Astrocyte (in vitro differentiated cells and primary cell): ENCODE measurements at regions not wholly inside any gene's neighbourhood (a gene's known extent, or its start where the extent isn't known, plus 50 kb on each side); places are given as distances from the start of the nearest gene placed in this dataset.

Experiments used
- DNase-seq: peaks from one replicate; pipeline ENCODE4 v3.0.0-alpha.2; 2010; ENCODE audit warnings: low read depth
- FAIRE-seq: peaks from 2 replicates; lab custom pipeline; 2011; peaks lifted over from hg19 to GRCh38; lab: Jason Lieb, UNC
- H2AFZ ChIP-seq: 2 replicates; pipeline ENCODE4 v1.6.0; 2012; ENCODE audit warnings: low read depth, low read length, inconsistent platforms
- H3K27ac ChIP-seq: 2 replicates; pipeline ENCODE4 v1.5.1; 2011; ENCODE audit warnings: low read depth, low read length, inconsistent platforms
- H3K27me3 ChIP-seq: 2 replicates; pipeline ENCODE4 v1.6.0; 2011; ENCODE audit warnings: low read length, inconsistent platforms; ENCODE audit not compliant: insufficient read depth
- H3K36me3 ChIP-seq: 2 replicates; pipeline ENCODE4 v1.5.1; 2011; ENCODE audit warnings: low read length, inconsistent platforms; ENCODE audit not compliant: insufficient read depth
- H3K4me1 ChIP-seq: 2 replicates; pipeline ENCODE4 v1.5.1; 2011; ENCODE audit warnings: low read length, inconsistent platforms; ENCODE audit not compliant: insufficient read depth
- H3K4me2 ChIP-seq: 2 replicates; pipeline ENCODE4 v1.6.0; 2012; ENCODE audit warnings: low read length, inconsistent platforms
- H3K4me3 ChIP-seq: 2 replicates; pipeline ENCODE4 v1.5.1; 2011; ENCODE audit warnings: low read depth, mild to moderate bottlenecking, low read length, inconsistent platforms; ENCODE audit not compliant: insufficient read depth
- H3K79me2 ChIP-seq: 2 replicates; pipeline ENCODE4 v1.6.0; 2012; ENCODE audit warnings: mild to moderate bottlenecking, low read length, inconsistent platforms; ENCODE audit not compliant: insufficient read depth
- H3K9ac ChIP-seq: 2 replicates; pipeline ENCODE4 v1.6.0; 2012; ENCODE audit warnings: mild to moderate bottlenecking, low read length, inconsistent platforms
- H3K9me3 ChIP-seq: 2 replicates; pipeline ENCODE4 v1.5.1; 2012; ENCODE audit warnings: low read depth, mild to moderate bottlenecking, low read length, inconsistent platforms; ENCODE audit not compliant: insufficient read depth
- H4K20me1 ChIP-seq: 2 replicates; pipeline ENCODE4 v1.6.0; 2012; ENCODE audit warnings: low read length, inconsistent platforms; ENCODE audit not compliant: insufficient read depth
- H3K27ac Mint-ChIP-seq: one replicate; pipeline ENCODE4 v1.8.0; 2021; ENCODE audit warnings: mild to moderate bottlenecking, mixed read lengths; ENCODE audit not compliant: unreplicated experiment
- H3K27me3 Mint-ChIP-seq: one replicate; pipeline ENCODE4 v1.8.0; 2021; ENCODE audit warnings: low read depth, mixed read lengths; ENCODE audit not compliant: unreplicated experiment
- H3K36me3 Mint-ChIP-seq: one replicate; pipeline ENCODE4 v1.8.0; 2021; ENCODE audit warnings: low read depth, mixed read lengths; ENCODE audit not compliant: unreplicated experiment
- H3K4me1 Mint-ChIP-seq: one replicate; pipeline ENCODE4 v1.8.0; 2021; ENCODE audit warnings: low read depth, mixed read lengths; ENCODE audit not compliant: unreplicated experiment
- H3K4me3 Mint-ChIP-seq: one replicate; pipeline ENCODE4 v1.8.0; 2021; ENCODE audit warnings: mild to moderate bottlenecking, moderate library complexity, mixed read lengths; ENCODE audit not compliant: unreplicated experiment
- H3K9me3 Mint-ChIP-seq: one replicate; pipeline ENCODE4 v1.8.0; 2021; ENCODE audit warnings: mild to moderate bottlenecking, mixed read lengths; ENCODE audit not compliant: unreplicated experiment
- EZH2 ChIP-seq: IDR thresholded peaks from 2 replicates; pipeline ENCODE4 v1.6.1; 2012; ENCODE audit warnings: mild to moderate bottlenecking, low read length, inconsistent platforms; ENCODE audit not compliant: insufficient read depth
- TF ChIP-seq, protein P1 (sequence below): IDR thresholded peaks from 2 replicates; pipeline ENCODE4 v1.5.1; 2011; ENCODE audit warnings: low read depth, mild to moderate bottlenecking, inconsistent platforms, low read length, moderate library complexity; ENCODE audit not compliant: insufficient read depth

DNA sequence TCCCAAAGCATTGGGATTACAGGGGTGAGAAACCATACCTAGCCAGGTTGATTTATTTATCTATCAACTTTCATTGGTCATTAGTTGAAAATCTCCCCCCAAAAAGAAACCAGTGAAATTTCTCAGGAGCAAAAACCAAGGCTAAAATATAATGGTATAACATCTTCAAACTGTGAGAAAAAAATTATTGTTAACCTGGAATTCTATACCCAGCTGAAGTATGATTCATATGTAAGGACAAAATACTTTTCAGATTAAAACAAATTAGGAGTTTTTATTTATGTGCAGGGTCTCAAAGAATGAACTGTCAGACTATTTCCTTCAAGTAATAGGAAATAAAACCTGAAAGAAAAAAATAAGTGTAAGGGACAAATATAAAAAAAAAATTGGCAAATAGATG, 1053.9 kb downstream of the UQCRFS1 start:
- Histone ChIP-seq H3K9me3 (no peaks in the 10 kb centered on the region), H3K9ac (no peak overlapping the region), H4K20me1 (no peaks in the 10 kb centered on the region), H3K36me3 (no peaks in the 10 kb centered on the region), H3K4me1 (no peaks in the 10 kb centered on the region), H3K4me3 (no peak overlapping the region), H2AFZ (no peak overlapping the region), H3K4me2 (no peak overlapping the region), H3K79me2 (no peaks in the 10 kb centered on the region), H3K27ac (no peak overlapping the region), H3K27me3 (no peaks in the 10 kb centered on the region)
- Mint-ChIP-seq H3K4me1 (no peaks in the 10 kb centered on the region), H3K36me3 (no peaks in the 10 kb centered on the region), H3K27me3 (peaks cover 1% of the 10 kb centered on the region), H3K9me3 (peaks cover 7% of the 10 kb centered on the region), H3K4me3 (no peak overlapping the region), H3K27ac (no peak overlapping the region)
- TF ChIP-seq EZH2, result no peak
- TF ChIP-seq, protein P1, sequence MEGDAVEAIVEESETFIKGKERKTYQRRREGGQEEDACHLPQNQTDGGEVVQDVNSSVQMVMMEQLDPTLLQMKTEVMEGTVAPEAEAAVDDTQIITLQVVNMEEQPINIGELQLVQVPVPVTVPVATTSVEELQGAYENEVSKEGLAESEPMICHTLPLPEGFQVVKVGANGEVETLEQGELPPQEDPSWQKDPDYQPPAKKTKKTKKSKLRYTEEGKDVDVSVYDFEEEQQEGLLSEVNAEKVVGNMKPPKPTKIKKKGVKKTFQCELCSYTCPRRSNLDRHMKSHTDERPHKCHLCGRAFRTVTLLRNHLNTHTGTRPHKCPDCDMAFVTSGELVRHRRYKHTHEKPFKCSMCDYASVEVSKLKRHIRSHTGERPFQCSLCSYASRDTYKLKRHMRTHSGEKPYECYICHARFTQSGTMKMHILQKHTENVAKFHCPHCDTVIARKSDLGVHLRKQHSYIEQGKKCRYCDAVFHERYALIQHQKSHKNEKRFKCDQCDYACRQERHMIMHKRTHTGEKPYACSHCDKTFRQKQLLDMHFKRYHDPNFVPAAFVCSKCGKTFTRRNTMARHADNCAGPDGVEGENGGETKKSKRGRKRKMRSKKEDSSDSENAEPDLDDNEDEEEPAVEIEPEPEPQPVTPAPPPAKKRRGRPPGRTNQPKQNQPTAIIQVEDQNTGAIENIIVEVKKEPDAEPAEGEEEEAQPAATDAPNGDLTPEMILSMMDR, result no peak
- no peak for DNase-seq
- no peak for FAIRE-seq

DNA sequence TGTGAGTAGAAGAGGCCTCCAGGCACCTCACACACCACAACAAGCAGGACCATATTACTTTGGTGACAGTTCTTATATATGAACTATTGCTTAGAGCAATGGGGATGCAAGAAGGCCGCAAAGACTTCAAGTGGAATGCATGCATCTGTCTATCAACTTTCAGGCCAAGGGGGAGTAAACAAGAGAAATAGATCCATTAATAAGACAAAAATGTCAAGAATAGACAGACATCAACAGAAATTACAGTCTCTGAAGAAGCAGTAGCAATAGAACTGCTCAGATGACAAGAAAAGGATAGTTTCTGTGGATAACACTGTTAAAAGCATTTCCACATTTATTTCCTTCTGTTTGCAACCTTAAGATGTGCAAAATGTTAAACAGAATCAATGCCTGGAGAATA, 1057.7 kb downstream of the UQCRFS1 start:
- Mint-ChIP-seq H3K9me3 (peaks cover 6% of the 10 kb centered on the region), H3K27me3 (peaks cover 5% of the 10 kb centered on the region), H3K4me1 (peaks cover 5% of the 10 kb centered on the region), H3K4me3 (no peak overlapping the region), H3K27ac (no peak overlapping the region), H3K36me3 (no peaks in the 10 kb centered on the region)
- Histone ChIP-seq H3K4me3 (no peak overlapping the region), H3K4me1 (no peaks in the 10 kb centered on the region), H3K27ac (no peak overlapping the region), H4K20me1 (no peaks in the 10 kb centered on the region), H3K36me3 (no peaks in the 10 kb centered on the region), H3K79me2 (no peaks in the 10 kb centered on the region), H3K27me3 (no peaks in the 10 kb centered on the region), H3K4me2 (no peak overlapping the region), H3K9me3 (no peaks in the 10 kb centered on the region), H2AFZ (no peak overlapping the region), H3K9ac (no peak overlapping the region)
- TF ChIP-seq EZH2, result no peak
- DNase-seq (no peak), FAIRE-seq (no peak)

DNA sequence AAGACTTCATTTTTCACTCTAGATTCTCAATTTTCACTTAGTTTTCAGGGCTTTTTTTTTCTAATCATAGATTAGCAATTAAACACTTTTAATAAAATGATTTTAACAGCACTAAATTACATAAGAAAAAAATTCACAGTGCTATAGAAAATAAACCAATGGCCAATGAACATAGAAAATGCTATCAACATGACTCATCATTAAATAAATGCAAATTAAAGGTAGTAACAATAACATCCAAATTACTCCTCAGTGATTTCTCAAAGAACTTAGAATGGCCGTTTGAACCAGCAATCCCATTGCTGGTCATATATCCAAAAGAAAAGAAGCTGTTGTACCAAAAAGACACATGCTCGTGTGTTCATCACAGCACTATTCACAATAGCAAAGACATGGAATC, 1058.9 kb downstream of the UQCRFS1 start:
- Mint-ChIP-seq H3K9me3 (peaks cover 3% of the 10 kb centered on the region), H3K4me1 (peaks cover 5% of the 10 kb centered on the region), H3K27me3 (peaks cover 5% of the 10 kb centered on the region), H3K27ac (no peak overlapping the region), H3K36me3 (no peaks in the 10 kb centered on the region), H3K4me3 (no peak overlapping the region)
- DNase-seq (no peak), FAIRE-seq (no peak)
- Histone ChIP-seq H3K9me3 (no peaks in the 10 kb centered on the region), H3K4me1 (no peaks in the 10 kb centered on the region), H3K79me2 (no peaks in the 10 kb centered on the region), H3K27ac (no peak overlapping the region), H3K4me3 (no peak overlapping the region), H3K4me2 (no peak overlapping the region), H3K9ac (no peak overlapping the region), H3K27me3 (no peaks in the 10 kb centered on the region), H2AFZ (no peak overlapping the region), H3K36me3 (no peaks in the 10 kb centered on the region), H4K20me1 (no peaks in the 10 kb centered on the region)
- TF ChIP-seq, protein P1, result no peak
- no peak for TF ChIP-seq EZH2
